OCI-LY1 (cell line): ENCODE measurements at regions not wholly inside any gene's neighbourhood (a gene's known extent, or its start where the extent isn't known, plus 50 kb on each side); places are given as distances from the start of the nearest gene placed in this dataset.

Source experiments
- CTCF ChIP-seq: fragments of 200-600 bp; sonication (generic), shearing (Covaris generic); IDR thresholded peaks from 2 replicates; pipeline ENCODE4 v1.5.1; 2017; ENCODE audit warnings: mild to moderate bottlenecking, antibody characterized with exemption, low read length, moderate library complexity, mixed read lengths
- EZH2 ChIP-seq: fragments of 200-600 bp; sonication (generic), shearing (Covaris generic); IDR thresholded peaks from 2 replicates; pipeline ENCODE4 v1.8.0; 2017; ENCODE audit warnings: borderline replicate concordance, mixed run types, mild to moderate bottlenecking, antibody characterized with exemption, low read length, moderate library complexity, mixed read lengths

GRCh38 chr10:85032981-85033380, 704.6 kb downstream of the CCSER2 start:
- TF ChIP-seq CTCF (no peak), EZH2 (no peak)
